Upper lobe of left lung (tissue), 4 donors: ENCODE measurements at regions not wholly inside any gene's neighbourhood (a gene's known extent, or its start where the extent isn't known, plus 50 kb on each side); places are given as distances from the start of the nearest gene placed in this dataset.

Experiments used
- CTCF ChIP-seq, 6 experiments: fragments of 450-650 bp in 4 of 6; fragments of 200-600 bp in 2 of 6; sonication (generic) in 2 of 6; IDR thresholded peaks; one replicate each; pipeline ENCODE4 v1.5.1; 2016 to 2019; ENCODE audit warnings: antibody characterized with exemption in 6 of 6
- POLR2A ChIP-seq, 4 donors: fragments of 450-650 bp; IDR thresholded peaks; one replicate each; pipeline ENCODE4 v1.5.1; 2016 to 2017; ENCODE audit warnings: antibody characterized with exemption in 4 of 4, mild to moderate bottlenecking in 2 of 4
- POLR2AphosphoS5 ChIP-seq, 2 donors: sonication (generic); formaldehyde crosslinking; IDR thresholded peaks; one replicate each; pipeline ENCODE4 v1.5.1; 2017; ENCODE audit warnings: antibody characterized with exemption in 2 of 2

- TF ChIP-seq CTCF (IDR thresholded peaks at IDR 0.05) (no peak), POLR2A (IDR thresholded peaks at IDR 0.05) (no peak), POLR2AphosphoS5 (IDR thresholded peaks at IDR 0.05) (no peak)
Measured at GRCh38 chr18:78828131-78828530, 151.5 kb upstream of the SALL3 start.
